GM23248 (cell line): ENCODE measurements at regions not wholly inside any gene's neighbourhood (a gene's known extent, or its start where the extent isn't known, plus 50 kb on each side); places are given as distances from the start of the nearest gene placed in this dataset.

Source experiments
- DNase-seq: peaks from one replicate; pipeline ENCODE4 v3.0.0-alpha.2; 2015
- H2AFZ ChIP-seq: fragments of 200-600 bp; sonication (generic); 2 replicates; pipeline ENCODE4 v1.6.1; 2016; ENCODE audit warnings: antibody characterized with exemption
- H3F3A ChIP-seq: fragments of 200-600 bp; sonication (generic); 2 replicates; pipeline ENCODE4 v1.6.1; 2016; ENCODE audit warnings: mild to moderate bottlenecking, antibody characterized with exemption, mixed run types; ENCODE audit not compliant: insufficient read depth
- H3K27ac ChIP-seq: fragments of 200-600 bp; sonication (generic); 2 replicates; pipeline ENCODE4 v1.5.1; 2016; ENCODE audit warnings: mild to moderate bottlenecking
- H3K27me3 ChIP-seq: fragments of 200-600 bp; sonication (generic); replicated peaks from 2 replicates; pipeline ENCODE4 v1.6.1; 2016; ENCODE audit warnings: mild to moderate bottlenecking; ENCODE audit not compliant: insufficient read depth
- H3K36me3 ChIP-seq: fragments of 200-600 bp; sonication (generic); 2 replicates; pipeline ENCODE4 v1.6.1; 2016; ENCODE audit warnings: low read depth, mild to moderate bottlenecking
- H3K4me1 ChIP-seq: fragments of 200-600 bp; sonication (generic); 2 replicates; pipeline ENCODE4 v1.6.1; 2016; ENCODE audit warnings: mild to moderate bottlenecking; ENCODE audit not compliant: insufficient read depth
- H3K4me2 ChIP-seq: fragments of 200-600 bp; sonication (generic); one replicate; pipeline ENCODE4 v1.6.1; 2016; ENCODE audit warnings: mild to moderate bottlenecking; ENCODE audit not compliant: unreplicated experiment
- H3K4me3 ChIP-seq: fragments of 200-600 bp; sonication (generic); 2 replicates; pipeline ENCODE4 v1.5.1; 2016; ENCODE audit warnings: mild to moderate bottlenecking
- H3K79me2 ChIP-seq: fragments of 200-600 bp; sonication (generic); 2 replicates; pipeline ENCODE4 v1.6.1; 2016; ENCODE audit warnings: mild to moderate bottlenecking; ENCODE audit not compliant: insufficient read depth
- H3K9ac ChIP-seq: fragments of 200-600 bp; sonication (generic); 2 replicates; pipeline ENCODE4 v1.6.1; 2016; ENCODE audit warnings: mild to moderate bottlenecking
- H3K9me2 ChIP-seq: fragments of 200-600 bp; sonication (generic); 2 replicates; pipeline ENCODE4 v1.6.1; 2016; ENCODE audit warnings: mixed run types, mild to moderate bottlenecking, moderate library complexity; ENCODE audit not compliant: insufficient read depth
- H3K9me3 ChIP-seq: fragments of 200-600 bp; sonication (generic); one replicate; pipeline ENCODE4 v1.6.1; 2017; ENCODE audit warnings: low read depth
- H4K20me1 ChIP-seq: fragments of 200-600 bp; sonication (generic); 2 replicates; pipeline ENCODE4 v1.6.0; 2016; ENCODE audit not compliant: insufficient read depth
- EZH2 ChIP-seq: fragments of 200-600 bp; sonication (generic); IDR thresholded peaks from 2 replicates; pipeline ENCODE4 v1.6.1; 2018; ENCODE audit warnings: antibody characterized with exemption, mild to moderate bottlenecking; ENCODE audit not compliant: insufficient read depth, poor library complexity, severe bottlenecking
- EZH2phosphoT487 ChIP-seq: fragments of 200-600 bp; sonication (generic); IDR thresholded peaks from 2 replicates; pipeline ENCODE4 v1.6.1; 2018; ENCODE audit warnings: antibody characterized with exemption, moderate library complexity, mild to moderate bottlenecking, low read depth; ENCODE audit not compliant: insufficient read depth
- WGBS, 2 experiments: methylation state at CpG; one replicate each; pipeline ENCODE4 v1.1.6; 2015 to 2017; ENCODE audit warnings: low lambda C conversion rate in 2 of 2, low coverage in 1 of 2; ENCODE audit errors: missing lambda C conversion rate in 2 of 2; 5-methylcytosine and 5-hydroxymethylcytosine counted together
- in situ Hi-C: fragments of 300-500 bp; cut with MboI; formaldehyde crosslinking; loops from 2 replicates; pipeline ENCODE4 v1.15.0; 2020

- H3K79me2 ChIP-seq = no peaks in the 10 kb centered on the region
- no peaks in the 10 kb centered on the region for H3K9me3 ChIP-seq
- in situ Hi-C loops = loop anchor here (25.0 kb wide), 1 partner anchor 1262 kb away; no protein-coding TSS in a partner anchor
- H4K20me1 ChIP-seq = no peaks in the 10 kb centered on the region
- 69 to 71% methylated on average over 4 of the region's 4 CpGs for WGBS, 2 experiments
- no peak overlapping the region for H3K4me2 ChIP-seq
- H3K27me3 ChIP-seq = no peaks in the 10 kb centered on the region
- H2AFZ ChIP-seq = no peak overlapping the region
- no peaks in the 10 kb centered on the region for H3F3A ChIP-seq
- no peak overlapping the region for H3K27ac ChIP-seq
- no peaks in the 10 kb centered on the region for H3K4me1 ChIP-seq
- TF ChIP-seq EZH2 (no peak), EZH2phosphoT487 (no peak)
- no peak for DNase-seq
- H3K9ac ChIP-seq = no peak overlapping the region
- no peaks in the 10 kb centered on the region for H3K9me2 ChIP-seq
- H3K4me3 ChIP-seq = no peak overlapping the region
- no peaks in the 10 kb centered on the region for H3K36me3 ChIP-seq
Observed at GRCh38 chr4:23149815-23150214, 457.1 kb downstream of the GBA3 start.

- no peaks in the 10 kb centered on the region for H3K79me2 ChIP-seq
- H2AFZ ChIP-seq = no peak overlapping the region
- H3K27ac ChIP-seq = no peak overlapping the region
- in situ Hi-C loops = loop anchor here (25.0 kb wide), 1 partner anchor 1268 kb away; no protein-coding TSS in a partner anchor
- no peak for DNase-seq
- H3K9ac ChIP-seq = no peak overlapping the region
- H3K4me3 ChIP-seq = no peak overlapping the region
- H3K36me3 ChIP-seq = no peaks in the 10 kb centered on the region
- H3K4me2 ChIP-seq = no peak overlapping the region
- H3F3A ChIP-seq = no peaks in the 10 kb centered on the region
- no peaks in the 10 kb centered on the region for H3K27me3 ChIP-seq
- H3K9me2 ChIP-seq = no peaks in the 10 kb centered on the region
- no peaks in the 10 kb centered on the region for H4K20me1 ChIP-seq
- H3K4me1 ChIP-seq = no peaks in the 10 kb centered on the region
- TF ChIP-seq EZH2 (no peak), EZH2phosphoT487 (no peak)
- no peaks in the 10 kb centered on the region for H3K9me3 ChIP-seq
Observed at GRCh38 chr4:23144707-23145106, 452.0 kb downstream of the GBA3 start.

- Histone ChIP-seq H3K36me3 (no peaks in the 10 kb centered on the region), H2AFZ (no peak overlapping the region), H3K4me1 (no peaks in the 10 kb centered on the region), H3K9me3 (no peaks in the 10 kb centered on the region), H3K27me3 (no peaks in the 10 kb centered on the region), H3K79me2 (no peaks in the 10 kb centered on the region), H3K9ac (no peak overlapping the region), H3K9me2 (no peaks in the 10 kb centered on the region), H3F3A (no peaks in the 10 kb centered on the region), H4K20me1 (no peaks in the 10 kb centered on the region), H3K4me3 (no peak overlapping the region), H3K4me2 (no peak overlapping the region), H3K27ac (no peak overlapping the region)
- TF ChIP-seq EZH2 (no peak), EZH2phosphoT487 (no peak)
- peak; percentile 25 for DNase-seq
- in situ Hi-C loops = loop anchor here (25.0 kb wide), 1 partner anchor 1276 kb away; no protein-coding TSS in a partner anchor
- WGBS, 2 experiments = 4 to 6% methylated on average over 1 of the region's 1 CpG
Observed at GRCh38 chr4:23135792-23136645, 443.3 kb downstream of the GBA3 start.

GRCh38 chr4:23134331-23134730, 441.6 kb downstream of the GBA3 start:
- H3K9ac ChIP-seq = no peak overlapping the region
- no peaks in the 10 kb centered on the region for H3K79me2 ChIP-seq
- no peaks in the 10 kb centered on the region for H3K9me2 ChIP-seq
- H3K36me3 ChIP-seq = no peaks in the 10 kb centered on the region
- H3K4me3 ChIP-seq = no peak overlapping the region
- no peaks in the 10 kb centered on the region for H3K9me3 ChIP-seq
- H3F3A ChIP-seq = no peaks in the 10 kb centered on the region
- no peak overlapping the region for H2AFZ ChIP-seq
- DNase-seq = no peak
- no peaks in the 10 kb centered on the region for H4K20me1 ChIP-seq
- no peak for TF ChIP-seq EZH2
- no peak for TF ChIP-seq EZH2phosphoT487
- WGBS, 2 experiments = 29 to 33% methylated on average over 2 of the region's 2 CpGs
- H3K4me2 ChIP-seq = no peak overlapping the region
- H3K4me1 ChIP-seq = no peaks in the 10 kb centered on the region
- H3K27me3 ChIP-seq = no peaks in the 10 kb centered on the region
- in situ Hi-C loops = loop anchor here (25.0 kb wide), 1 partner anchor 1278 kb away; no protein-coding TSS in a partner anchor
- no peak overlapping the region for H3K27ac ChIP-seq
